Epithelial cell of proximal tubule (primary cell): ENCODE measurements at regions not wholly inside any gene's neighbourhood (a gene's known extent, or its start where the extent isn't known, plus 50 kb on each side); places are given as distances from the start of the nearest gene placed in this dataset.
"Not testable (repeated sequence)": the region's sequence is repeated elsewhere in the genome, so short reads cannot be mapped to it uniquely, and the experiment has no call there.

Source experiments
- DNase-seq: peaks from one replicate; pipeline ENCODE4 v3.0.0-alpha.2; 2011; ENCODE audit warnings: low read depth
- H3K4me3 ChIP-seq: 2 replicates; pipeline ENCODE4 v1.5.1; 2011; ENCODE audit warnings: low read depth, mild to moderate bottlenecking, low read length
- TF ChIP-seq, protein P1 (sequence below): conservative IDR thresholded peaks from 2 replicates; pipeline ENCODE4 v1.5.1; 2012; ENCODE audit warnings: low read depth, mild to moderate bottlenecking, low read length

DNA sequence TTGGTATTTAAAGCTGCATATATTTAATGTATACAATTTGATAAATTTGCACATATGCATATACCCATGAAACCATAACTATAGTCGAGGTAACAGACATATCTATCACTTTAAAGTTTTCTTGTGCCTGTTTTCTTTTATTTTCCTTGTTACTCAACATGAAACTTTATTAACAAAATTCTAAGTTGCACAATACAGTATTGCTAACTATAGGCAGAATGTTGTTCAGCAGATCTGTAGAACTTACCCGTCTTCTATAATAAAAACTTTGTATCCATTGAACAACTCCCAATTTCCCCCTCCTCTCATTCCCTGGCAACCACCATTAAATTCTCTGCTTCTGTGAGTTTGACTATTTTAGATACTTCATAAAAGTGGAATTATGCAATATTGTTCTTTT, 404.6 kb upstream of the KCND2 start:
- TF ChIP-seq, protein P1, sequence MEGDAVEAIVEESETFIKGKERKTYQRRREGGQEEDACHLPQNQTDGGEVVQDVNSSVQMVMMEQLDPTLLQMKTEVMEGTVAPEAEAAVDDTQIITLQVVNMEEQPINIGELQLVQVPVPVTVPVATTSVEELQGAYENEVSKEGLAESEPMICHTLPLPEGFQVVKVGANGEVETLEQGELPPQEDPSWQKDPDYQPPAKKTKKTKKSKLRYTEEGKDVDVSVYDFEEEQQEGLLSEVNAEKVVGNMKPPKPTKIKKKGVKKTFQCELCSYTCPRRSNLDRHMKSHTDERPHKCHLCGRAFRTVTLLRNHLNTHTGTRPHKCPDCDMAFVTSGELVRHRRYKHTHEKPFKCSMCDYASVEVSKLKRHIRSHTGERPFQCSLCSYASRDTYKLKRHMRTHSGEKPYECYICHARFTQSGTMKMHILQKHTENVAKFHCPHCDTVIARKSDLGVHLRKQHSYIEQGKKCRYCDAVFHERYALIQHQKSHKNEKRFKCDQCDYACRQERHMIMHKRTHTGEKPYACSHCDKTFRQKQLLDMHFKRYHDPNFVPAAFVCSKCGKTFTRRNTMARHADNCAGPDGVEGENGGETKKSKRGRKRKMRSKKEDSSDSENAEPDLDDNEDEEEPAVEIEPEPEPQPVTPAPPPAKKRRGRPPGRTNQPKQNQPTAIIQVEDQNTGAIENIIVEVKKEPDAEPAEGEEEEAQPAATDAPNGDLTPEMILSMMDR, result no peak
- H3K4me3 ChIP-seq, result no peak overlapping the region
- DNase-seq, result no peak

DNA sequence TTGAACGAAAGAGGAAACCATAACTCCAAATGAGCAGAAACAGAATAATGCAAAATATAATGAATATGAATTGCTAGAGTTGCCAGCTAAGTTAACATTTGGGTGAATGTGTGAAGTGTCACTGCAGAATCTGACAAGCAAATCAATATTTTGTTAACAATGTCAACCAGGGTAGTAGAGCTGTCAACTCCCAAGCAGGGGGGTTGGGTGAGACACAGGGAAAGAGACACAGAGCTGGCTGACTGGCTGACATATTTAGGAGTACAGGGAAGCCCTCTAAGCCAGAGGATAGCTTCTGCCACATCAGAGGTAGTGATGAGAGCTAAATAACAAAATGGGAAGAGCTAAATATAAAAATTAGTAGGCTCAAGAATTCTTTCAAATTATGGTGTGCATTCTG, 393.1 kb upstream of the KCND2 start:
- TF ChIP-seq, protein P1, result no peak
- no peak for DNase-seq
- H3K4me3 ChIP-seq, result no peak overlapping the region

DNA sequence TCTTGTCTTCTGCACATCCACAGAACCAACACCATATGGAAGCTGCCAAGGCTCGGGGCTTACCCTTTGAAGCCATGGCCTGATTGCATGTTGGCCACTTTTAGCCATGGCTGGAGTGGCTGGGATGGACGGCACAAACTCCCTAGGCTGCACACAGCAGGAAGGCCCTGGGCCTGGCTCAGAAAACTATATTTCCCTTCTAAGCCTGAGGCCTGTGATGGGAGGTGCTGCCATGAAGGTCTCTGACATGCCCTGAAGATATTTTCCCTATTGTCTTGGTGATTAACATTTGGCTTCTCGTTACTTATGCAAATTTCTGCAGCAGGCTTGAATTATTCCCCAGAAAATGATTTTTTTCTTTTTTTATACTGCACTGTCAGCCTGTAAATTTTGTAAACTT, 387.0 kb upstream of the KCND2 start:
- TF ChIP-seq, protein P1, result no peak
- DNase-seq, result no peak
- H3K4me3 ChIP-seq, result no peak overlapping the region

DNA sequence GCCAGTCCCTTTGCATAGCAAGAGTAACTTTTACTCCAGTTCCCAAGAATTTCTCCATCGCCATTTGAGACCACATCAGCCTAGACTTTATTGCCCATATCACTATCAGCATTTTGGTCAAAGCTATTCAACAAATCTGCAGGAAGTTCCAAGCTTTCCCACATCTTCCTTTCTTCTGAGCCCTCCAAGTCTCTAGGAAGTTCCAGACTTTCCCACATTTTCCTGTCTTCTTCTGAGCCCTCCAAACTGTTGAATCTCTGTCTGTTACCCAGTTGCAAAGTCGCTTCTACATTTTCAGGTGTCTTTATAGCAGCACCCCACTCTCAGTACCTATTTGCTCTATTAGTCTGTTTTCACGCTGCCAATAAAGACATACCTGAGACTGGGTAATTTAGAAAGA, 386.4 kb upstream of the KCND2 start:
- H3K4me3 ChIP-seq, DNase-seq: not testable (repeated sequence)

DNA sequence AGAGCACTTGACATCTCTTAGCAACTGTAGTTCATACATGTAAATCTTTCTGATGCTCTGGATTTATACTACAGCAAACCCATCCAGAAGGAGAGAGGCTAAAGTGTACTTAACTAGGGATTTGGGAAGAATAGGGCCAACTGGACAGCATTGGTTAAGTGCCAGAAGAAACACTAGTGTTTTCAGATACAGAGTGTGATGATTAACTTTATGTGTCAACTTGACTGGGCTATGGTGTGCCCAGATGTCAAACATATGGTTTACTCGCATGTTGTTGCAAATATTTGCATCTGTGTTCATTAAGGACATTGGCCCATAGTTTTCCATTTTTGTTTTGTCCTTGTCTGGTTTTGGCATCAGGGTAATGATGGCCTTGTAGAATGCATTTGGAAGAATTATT, 384.7 kb upstream of the KCND2 start:
- no peak overlapping the region for H3K4me3 ChIP-seq
- DNase-seq, result no peak
- TF ChIP-seq, protein P1, result no peak

DNA sequence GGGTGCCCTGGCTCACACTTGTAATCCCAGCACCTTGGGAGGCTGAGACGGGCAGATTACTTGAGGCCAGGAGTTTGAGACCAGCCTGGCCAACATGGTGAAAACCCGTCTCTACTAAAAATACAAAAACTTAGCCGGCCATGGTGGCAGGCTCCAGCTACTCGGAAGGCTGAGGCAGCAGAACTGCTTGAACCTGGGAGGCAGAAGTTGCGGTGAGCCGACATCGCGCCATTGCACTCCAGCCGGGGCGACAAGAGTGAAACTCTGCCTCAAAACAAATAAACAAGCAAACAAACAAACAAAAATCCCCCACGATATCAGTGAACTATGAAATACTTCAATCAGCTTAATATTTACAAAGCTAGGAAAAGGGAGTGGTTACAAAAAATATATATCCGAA, 382.3 kb upstream of the KCND2 start:
- TF ChIP-seq, protein P1, result no peak
- DNase-seq, result no peak
- no peak overlapping the region for H3K4me3 ChIP-seq

DNA sequence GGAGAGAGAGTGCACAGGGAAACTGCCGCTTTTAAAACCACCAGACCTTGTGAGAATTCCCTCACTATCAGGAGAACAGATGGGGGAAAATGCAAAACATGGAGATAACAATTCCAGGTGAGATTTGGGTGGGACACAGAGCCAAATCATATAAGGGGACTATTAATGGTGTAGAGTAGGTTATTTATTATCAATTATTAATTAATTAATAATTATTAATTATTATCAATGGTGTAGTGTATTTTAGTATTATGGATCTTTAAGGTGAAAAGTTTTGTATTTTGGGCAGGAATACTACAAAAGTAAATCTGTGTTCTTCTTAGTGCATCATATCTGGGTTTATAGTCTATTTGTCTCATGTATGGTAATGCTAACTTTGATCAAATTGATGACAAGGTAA, 377.7 kb upstream of the KCND2 start:
- no peak for DNase-seq
- TF ChIP-seq, protein P1, result no peak
- no peak overlapping the region for H3K4me3 ChIP-seq

DNA sequence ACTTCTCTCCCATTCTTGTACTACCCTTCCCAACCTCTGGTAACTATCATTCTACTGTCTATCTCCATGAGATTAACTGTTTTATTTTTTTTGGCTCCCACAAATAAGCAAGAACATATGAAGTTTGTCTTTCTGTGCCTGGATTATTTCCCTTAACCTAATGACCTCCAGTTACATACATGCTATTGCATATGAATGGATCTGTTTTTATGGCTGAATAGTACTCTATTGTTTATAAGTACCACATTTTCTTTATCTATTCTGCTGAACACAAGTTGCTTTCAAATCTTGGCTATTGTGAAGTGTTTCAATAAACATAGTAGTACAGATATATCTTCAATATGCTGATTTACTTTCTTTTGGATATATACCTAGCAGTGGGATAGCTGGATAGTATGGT, 376.6 kb upstream of the KCND2 start:
- no peak for DNase-seq
- TF ChIP-seq, protein P1, result no peak
- no peak overlapping the region for H3K4me3 ChIP-seq
